HepG2 (cell line): ENCODE measurements at regions not wholly inside any gene's neighbourhood (a gene's known extent, or its start where the extent isn't known, plus 50 kb on each side); places are given as distances from the start of the nearest gene placed in this dataset.

Source experiments
- ATAC-seq: fragments of 200-7000 bp; cut with Tn5 transposase; 3 replicates; pipeline ENCODE4 v1.9.1; 2020; ENCODE audit warnings: mild to moderate bottlenecking, moderate library complexity
- BruUV-seq: library from RNA; stranded (reverse); fragments of 400-500 nt; replicated peaks from 2 replicates; lab custom pipeline; 2021; lab: Mats Ljungman, UMichigan
- CTCF ChIA-PET: fragments of 300-600 bp; formaldehyde crosslinking; extraction: SDS; loops from one replicate; lab custom pipeline; 2021; ENCODE audit warnings: low total read pairs, inconsistent platforms, low intra/inter-chr PET ratio; lab: Yijun Ruan, JAX
- POLR2A ChIA-PET: fragments of 350-600 bp; sonication (Branson Sonifier 250); formaldehyde crosslinking; loops from one replicate; lab custom pipeline; 2020; ENCODE audit warnings: antibody characterized with exemption, inconsistent platforms; lab: Yijun Ruan, JAX
- DNase-seq: peaks from one replicate; pipeline ENCODE4 v3.0.0-alpha.2; 2015; ENCODE audit warnings: low spot score
- FAIRE-seq: peaks from 3 replicates; lab custom pipeline; 2011; peaks lifted over from hg19 to GRCh38; lab: Jason Lieb, UNC
- H2AFZ ChIP-seq: one replicate; pipeline ENCODE4 v1.6.1; 2011; ENCODE audit warnings: low read length, inconsistent platforms
- H3K27ac ChIP-seq: fragments of 300-600 bp; 3 replicates; pipeline ENCODE4 v1.8.0; 2011; ENCODE audit warnings: mixed run types, mild to moderate bottlenecking, mixed read lengths, low read length, inconsistent platforms; ENCODE audit not compliant: insufficient read depth; ENCODE audit errors: extremely low read length
- H3K27me3 ChIP-seq, 2 experiments: fragments of 200-600 bp in 1 of 2; 2 replicates in 1 of 2; 3 replicates in 1 of 2; pipeline versions ENCODE4 v1.6.0 to v1.8.0; 2011; ENCODE audit warnings: low read length in 2 of 2, mild to moderate bottlenecking in 2 of 2, moderate library complexity in 2 of 2, inconsistent platforms in 1 of 2; ENCODE audit not compliant: insufficient read depth in 2 of 2, control insufficient read depth in 1 of 2
- H3K36me3 ChIP-seq, 2 experiments: fragments of 200-600 bp in 1 of 2; replicated peaks in 1 of 2; 2 replicates in 1 of 2; 3 replicates in 1 of 2; pipeline versions ENCODE4 v1.5.1 to v1.8.0; 2011; ENCODE audit warnings: low read length in 2 of 2, inconsistent platforms in 1 of 2; ENCODE audit not compliant: insufficient read depth in 2 of 2, control insufficient read depth in 1 of 2
- H3K4me1 ChIP-seq: 2 replicates; pipeline ENCODE4 v1.5.1; 2012; ENCODE audit warnings: low read length, inconsistent platforms; ENCODE audit not compliant: insufficient read depth
- H3K4me2 ChIP-seq: 2 replicates; pipeline ENCODE4 v1.6.0; 2011; ENCODE audit warnings: low read depth, low read length, inconsistent platforms
- H3K4me3 ChIP-seq, 3 experiments: fragments of 200-600 bp in 1 of 3; sonication (generic), shearing (Covaris generic) in 1 of 3; replicated peaks in 1 of 3; 2 replicates each; pipeline ENCODE4 v1.5.1; 2011 to 2016; ENCODE audit warnings: low read length in 3 of 3, inconsistent platforms in 2 of 3, low read depth in 2 of 3, mild to moderate bottlenecking in 2 of 3, control low read depth in 1 of 3, mixed read lengths in 1 of 3; ENCODE audit not compliant: insufficient read depth in 1 of 3
- H3K79me2 ChIP-seq: one replicate; pipeline ENCODE4 v1.6.1; 2011; ENCODE audit warnings: low read length, inconsistent platforms; ENCODE audit not compliant: insufficient read depth
- H3K9ac ChIP-seq: 2 replicates; pipeline ENCODE4 v1.6.0; 2011; ENCODE audit warnings: mild to moderate bottlenecking, low read depth, low read length, inconsistent platforms; ENCODE audit not compliant: insufficient read depth
- H3K9me3 ChIP-seq: 2 replicates; pipeline ENCODE4 v1.5.1; 2012; ENCODE audit warnings: mild to moderate bottlenecking, low read length
- H4K20me1 ChIP-seq: 2 replicates; pipeline ENCODE4 v1.6.0; 2011; ENCODE audit warnings: inconsistent platforms, mild to moderate bottlenecking, low read length, moderate library complexity; ENCODE audit not compliant: insufficient read depth
- AGO1 ChIP-seq: fragments of 200-400 bp; formaldehyde crosslinking; IDR thresholded peaks from 2 replicates; pipeline ENCODE4 v1.6.1; 2017; ENCODE audit warnings: mild to moderate bottlenecking, low read depth, low read length, moderate library complexity; ENCODE audit not compliant: poor library complexity, severe bottlenecking
- JUN ChIP-seq: sonication (generic); formaldehyde crosslinking; IDR thresholded peaks from 2 replicates; pipeline ENCODE4 v1.4.0; 2020; ENCODE audit warnings: mild to moderate bottlenecking, missing genetic modification reagents
- KDM6A ChIP-seq: IDR thresholded peaks from 2 replicates; pipeline ENCODE4 v1.6.1; 2016; ENCODE audit warnings: low read depth
- SRSF1 ChIP-seq: fragments of 200-400 bp; formaldehyde crosslinking; optimal IDR thresholded peaks from 2 replicates; pipeline ENCODE3; 2017; ENCODE audit warnings: mild to moderate bottlenecking, low read depth, low read length, moderate library complexity
- ZBTB1 ChIP-seq: sonication (generic); formaldehyde crosslinking; IDR thresholded peaks from 2 replicates; pipeline ENCODE4 v1.4.0; 2020; ENCODE audit warnings: missing genetic modification reagents, borderline replicate concordance
- ZBTB8A ChIP-seq: sonication (generic); formaldehyde crosslinking; IDR thresholded peaks from 2 replicates; pipeline ENCODE4 v1.4.0; 2020; ENCODE audit warnings: mild to moderate bottlenecking, low read depth, missing genetic modification reagents, borderline replicate concordance
- ZKSCAN5 ChIP-seq: sonication (generic); formaldehyde crosslinking; IDR thresholded peaks from 2 replicates; pipeline ENCODE4 v1.5.1; 2020; ENCODE audit warnings: mild to moderate bottlenecking, missing genetic modification reagents
- in situ Hi-C: cut with HindIII; loops from 2 replicates; pipeline ENCODE4 v1.10.0; 2017; ENCODE audit warnings: low pct_unique_long_range_greater_than_20kb; ENCODE audit not compliant: extremely low pct_ligation_motif_present
- intact Hi-C: fragments of 100-400 bp; cut with micrococcal nuclease; formaldehyde crosslinking; loops from one replicate; pipeline ENCODE4 v1.10.0; 2022; ENCODE audit not compliant: unreplicated experiment
- TF ChIP-seq, protein P1 (sequence below): sonication (generic); formaldehyde crosslinking; IDR thresholded peaks from 2 replicates; pipeline ENCODE4 v1.4.0; 2020; ENCODE audit warnings: mild to moderate bottlenecking, low read depth, missing genetic modification reagents
- TF ChIP-seq, protein P2 (sequence below): sonication (generic); formaldehyde crosslinking; IDR thresholded peaks from 2 replicates; pipeline ENCODE4 v1.8.0; 2022; ENCODE audit warnings: missing genetic modification reagents, mild to moderate bottlenecking, borderline replicate concordance
- TF ChIP-seq, protein P3 (sequence below): sonication (generic); formaldehyde crosslinking; IDR thresholded peaks from 2 replicates; pipeline ENCODE4 v1.5.0; 2020; ENCODE audit warnings: missing genetic modification reagents, mild to moderate bottlenecking, borderline replicate concordance
- TF ChIP-seq, protein P4 (sequence below): sonication (generic); formaldehyde crosslinking; IDR thresholded peaks from 2 replicates; pipeline ENCODE4 v1.9.0; 2021; ENCODE audit warnings: mild to moderate bottlenecking, missing genetic modification reagents
- TF ChIP-seq, protein P5 (sequence below): sonication (generic); formaldehyde crosslinking; conservative IDR thresholded peaks from 2 replicates; pipeline ENCODE4 v1.8.0; 2022; ENCODE audit warnings: low read depth, missing genetic modification reagents

DNA sequence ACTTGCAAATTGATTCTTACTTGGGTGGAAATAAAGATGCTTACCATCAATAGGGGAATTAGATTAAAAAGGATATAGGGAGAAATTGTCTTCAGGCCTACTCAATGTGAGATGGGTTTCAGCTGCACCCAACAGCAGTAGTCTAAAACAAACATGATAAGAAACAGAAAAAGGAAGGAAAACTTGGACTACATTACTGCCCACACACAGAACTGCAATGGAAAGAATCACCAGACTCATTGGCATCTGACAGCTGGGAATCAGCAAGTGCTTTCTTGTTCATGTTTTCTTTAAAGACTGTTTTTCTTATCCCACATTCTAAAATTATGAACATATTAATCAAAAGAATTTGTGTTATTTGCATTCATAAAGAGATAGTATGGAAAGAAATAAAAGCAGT lies 144.2 kb downstream of the LRIG3 start:
- FAIRE-seq (no peak), ATAC-seq (no peak), DNase-seq (no peak)
- BruUV-seq, result no TSS peak
- H3K4me1 ChIP-seq, result no peaks in the 10 kb centered on the region
- in situ Hi-C loops, result no loop called here
- intact Hi-C loops, result no loop called here
- H2AFZ ChIP-seq, result no peak overlapping the region
- no peak overlapping the region for H3K27ac ChIP-seq
- no peaks in the 10 kb centered on the region for H3K79me2 ChIP-seq
- H3K4me2 ChIP-seq, result no peak overlapping the region
- H3K36me3 ChIP-seq, result no peaks in the 10 kb centered on the region
- no peak overlapping the region for H3K4me3 ChIP-seq
- no peaks in the 10 kb centered on the region for H3K27me3 ChIP-seq
- ChIA-PET CTCF (no interaction called here), POLR2A (no interaction called here)
- no peak overlapping the region for H3K9ac ChIP-seq
- no peaks in the 10 kb centered on the region for H4K20me1 ChIP-seq
- no peaks in the 10 kb centered on the region for H3K9me3 ChIP-seq
- TF ChIP-seq, protein P1, sequence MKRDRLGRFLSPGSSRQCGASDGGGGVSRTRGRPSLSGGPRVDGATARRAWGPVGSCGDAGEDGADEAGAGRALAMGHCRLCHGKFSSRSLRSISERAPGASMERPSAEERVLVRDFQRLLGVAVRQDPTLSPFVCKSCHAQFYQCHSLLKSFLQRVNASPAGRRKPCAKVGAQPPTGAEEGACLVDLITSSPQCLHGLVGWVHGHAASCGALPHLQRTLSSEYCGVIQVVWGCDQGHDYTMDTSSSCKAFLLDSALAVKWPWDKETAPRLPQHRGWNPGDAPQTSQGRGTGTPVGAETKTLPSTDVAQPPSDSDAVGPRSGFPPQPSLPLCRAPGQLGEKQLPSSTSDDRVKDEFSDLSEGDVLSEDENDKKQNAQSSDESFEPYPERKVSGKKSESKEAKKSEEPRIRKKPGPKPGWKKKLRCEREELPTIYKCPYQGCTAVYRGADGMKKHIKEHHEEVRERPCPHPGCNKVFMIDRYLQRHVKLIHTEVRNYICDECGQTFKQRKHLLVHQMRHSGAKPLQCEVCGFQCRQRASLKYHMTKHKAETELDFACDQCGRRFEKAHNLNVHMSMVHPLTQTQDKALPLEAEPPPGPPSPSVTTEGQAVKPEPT (CRISPR knock-in tag), result no peak
- TF ChIP-seq AGO1 (no peak), ZKSCAN5 (CRISPR knock-in tag) (no peak), ZBTB8A (CRISPR knock-in tag) (no peak), JUN (no peak), KDM6A (no peak), ZBTB1 (CRISPR knock-in tag) (no peak), SRSF1 (no peak)
- TF ChIP-seq, protein P2, sequence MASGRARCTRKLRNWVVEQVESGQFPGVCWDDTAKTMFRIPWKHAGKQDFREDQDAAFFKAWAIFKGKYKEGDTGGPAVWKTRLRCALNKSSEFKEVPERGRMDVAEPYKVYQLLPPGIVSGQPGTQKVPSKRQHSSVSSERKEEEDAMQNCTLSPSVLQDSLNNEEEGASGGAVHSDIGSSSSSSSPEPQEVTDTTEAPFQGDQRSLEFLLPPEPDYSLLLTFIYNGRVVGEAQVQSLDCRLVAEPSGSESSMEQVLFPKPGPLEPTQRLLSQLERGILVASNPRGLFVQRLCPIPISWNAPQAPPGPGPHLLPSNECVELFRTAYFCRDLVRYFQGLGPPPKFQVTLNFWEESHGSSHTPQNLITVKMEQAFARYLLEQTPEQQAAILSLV (CRISPR knock-in tag), result no peak
- TF ChIP-seq, protein P3, sequence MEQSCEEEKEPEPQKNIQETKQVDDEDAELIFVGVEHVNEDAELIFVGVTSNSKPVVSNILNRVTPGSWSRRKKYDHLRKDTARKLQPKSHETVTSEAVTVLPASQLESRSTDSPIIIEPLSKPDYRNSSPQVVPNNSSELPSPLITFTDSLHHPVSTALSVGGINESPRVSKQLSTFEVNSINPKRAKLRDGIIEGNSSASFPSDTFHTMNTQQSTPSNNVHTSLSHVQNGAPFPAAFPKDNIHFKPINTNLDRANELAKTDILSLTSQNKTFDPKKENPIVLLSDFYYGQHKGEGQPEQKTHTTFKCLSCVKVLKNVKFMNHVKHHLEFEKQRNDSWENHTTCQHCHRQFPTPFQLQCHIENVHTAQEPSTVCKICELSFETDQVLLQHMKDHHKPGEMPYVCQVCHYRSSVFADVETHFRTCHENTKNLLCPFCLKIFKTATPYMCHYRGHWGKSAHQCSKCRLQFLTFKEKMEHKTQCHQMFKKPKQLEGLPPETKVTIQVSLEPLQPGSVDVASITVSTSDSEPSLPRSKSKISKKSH (CRISPR knock-in tag), result no peak
- TF ChIP-seq, protein P4, sequence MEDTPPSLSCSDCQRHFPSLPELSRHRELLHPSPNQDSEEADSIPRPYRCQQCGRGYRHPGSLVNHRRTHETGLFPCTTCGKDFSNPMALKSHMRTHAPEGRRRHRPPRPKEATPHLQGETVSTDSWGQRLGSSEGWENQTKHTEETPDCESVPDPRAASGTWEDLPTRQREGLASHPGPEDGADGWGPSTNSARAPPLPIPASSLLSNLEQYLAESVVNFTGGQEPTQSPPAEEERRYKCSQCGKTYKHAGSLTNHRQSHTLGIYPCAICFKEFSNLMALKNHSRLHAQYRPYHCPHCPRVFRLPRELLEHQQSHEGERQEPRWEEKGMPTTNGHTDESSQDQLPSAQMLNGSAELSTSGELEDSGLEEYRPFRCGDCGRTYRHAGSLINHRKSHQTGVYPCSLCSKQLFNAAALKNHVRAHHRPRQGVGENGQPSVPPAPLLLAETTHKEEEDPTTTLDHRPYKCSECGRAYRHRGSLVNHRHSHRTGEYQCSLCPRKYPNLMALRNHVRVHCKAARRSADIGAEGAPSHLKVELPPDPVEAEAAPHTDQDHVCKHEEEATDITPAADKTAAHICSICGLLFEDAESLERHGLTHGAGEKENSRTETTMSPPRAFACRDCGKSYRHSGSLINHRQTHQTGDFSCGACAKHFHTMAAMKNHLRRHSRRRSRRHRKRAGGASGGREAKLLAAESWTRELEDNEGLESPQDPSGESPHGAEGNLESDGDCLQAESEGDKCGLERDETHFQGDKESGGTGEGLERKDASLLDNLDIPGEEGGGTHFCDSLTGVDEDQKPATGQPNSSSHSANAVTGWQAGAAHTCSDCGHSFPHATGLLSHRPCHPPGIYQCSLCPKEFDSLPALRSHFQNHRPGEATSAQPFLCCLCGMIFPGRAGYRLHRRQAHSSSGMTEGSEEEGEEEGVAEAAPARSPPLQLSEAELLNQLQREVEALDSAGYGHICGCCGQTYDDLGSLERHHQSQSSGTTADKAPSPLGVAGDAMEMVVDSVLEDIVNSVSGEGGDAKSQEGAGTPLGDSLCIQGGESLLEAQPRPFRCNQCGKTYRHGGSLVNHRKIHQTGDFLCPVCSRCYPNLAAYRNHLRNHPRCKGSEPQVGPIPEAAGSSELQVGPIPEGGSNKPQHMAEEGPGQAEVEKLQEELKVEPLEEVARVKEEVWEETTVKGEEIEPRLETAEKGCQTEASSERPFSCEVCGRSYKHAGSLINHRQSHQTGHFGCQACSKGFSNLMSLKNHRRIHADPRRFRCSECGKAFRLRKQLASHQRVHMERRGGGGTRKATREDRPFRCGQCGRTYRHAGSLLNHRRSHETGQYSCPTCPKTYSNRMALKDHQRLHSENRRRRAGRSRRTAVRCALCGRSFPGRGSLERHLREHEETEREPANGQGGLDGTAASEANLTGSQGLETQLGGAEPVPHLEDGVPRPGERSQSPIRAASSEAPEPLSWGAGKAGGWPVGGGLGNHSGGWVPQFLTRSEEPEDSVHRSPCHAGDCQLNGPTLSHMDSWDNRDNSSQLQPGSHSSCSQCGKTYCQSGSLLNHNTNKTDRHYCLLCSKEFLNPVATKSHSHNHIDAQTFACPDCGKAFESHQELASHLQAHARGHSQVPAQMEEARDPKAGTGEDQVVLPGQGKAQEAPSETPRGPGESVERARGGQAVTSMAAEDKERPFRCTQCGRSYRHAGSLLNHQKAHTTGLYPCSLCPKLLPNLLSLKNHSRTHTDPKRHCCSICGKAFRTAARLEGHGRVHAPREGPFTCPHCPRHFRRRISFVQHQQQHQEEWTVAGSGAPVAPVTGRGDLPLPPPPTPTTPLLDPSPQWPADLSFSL, result no peak
- TF ChIP-seq, protein P5, sequence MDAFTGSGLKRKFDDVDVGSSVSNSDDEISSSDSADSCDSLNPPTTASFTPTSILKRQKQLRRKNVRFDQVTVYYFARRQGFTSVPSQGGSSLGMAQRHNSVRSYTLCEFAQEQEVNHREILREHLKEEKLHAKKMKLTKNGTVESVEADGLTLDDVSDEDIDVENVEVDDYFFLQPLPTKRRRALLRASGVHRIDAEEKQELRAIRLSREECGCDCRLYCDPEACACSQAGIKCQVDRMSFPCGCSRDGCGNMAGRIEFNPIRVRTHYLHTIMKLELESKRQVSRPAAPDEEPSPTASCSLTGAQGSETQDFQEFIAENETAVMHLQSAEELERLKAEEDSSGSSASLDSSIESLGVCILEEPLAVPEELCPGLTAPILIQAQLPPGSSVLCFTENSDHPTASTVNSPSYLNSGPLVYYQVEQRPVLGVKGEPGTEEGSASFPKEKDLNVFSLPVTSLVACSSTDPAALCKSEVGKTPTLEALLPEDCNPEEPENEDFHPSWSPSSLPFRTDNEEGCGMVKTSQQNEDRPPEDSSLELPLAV (CRISPR knock-in tag), result no peak
